HCT116 (cell line): ENCODE measurements at regions not wholly inside any gene's neighbourhood (a gene's known extent, or its start where the extent isn't known, plus 50 kb on each side); places are given as distances from the start of the nearest gene placed in this dataset.

Experiments
- ATAC-seq: fragments of 200-7000 bp; cut with Tn5 transposase; 2 replicates; pipeline ENCODE4 v1.9.1; 2020; ENCODE audit warnings: mild to moderate bottlenecking, moderate library complexity
- BruUV-seq: library from RNA; stranded (reverse); fragments of 400-500 nt; replicated peaks from 2 replicates; lab custom pipeline; 2021; lab: Mats Ljungman, UMichigan
- CTCF ChIA-PET: fragments of 300-600 bp; sonication (Branson Sonifier 250); formaldehyde crosslinking; loops from one replicate; lab custom pipeline; 2021; ENCODE audit warnings: antibody characterized with exemption; lab: Charles Lee
- POLR2A ChIA-PET: fragments of 300-600, 350-600 bp; sonication (Branson Sonifier 250); formaldehyde crosslinking; loops from one replicate; lab custom pipeline; 2021; ENCODE audit warnings: antibody characterized with exemption; lab: Charles Lee
- RAD21 ChIA-PET, 2 experiments: fragments of 300-600 bp; sonication (Branson Sonifier 250); formaldehyde crosslinking; loops; one replicate each; lab custom pipeline; 2023; ENCODE audit warnings: low total read pairs in 2 of 2; ENCODE audit not compliant: uncharacterized antibody in 2 of 2, unreplicated experiment in 2 of 2, low non-redundant PET in 1 of 2; lab: Charles Lee
- DNase-seq: peaks from one replicate; pipeline ENCODE4 v3.0.0-alpha.2; 2010; ENCODE audit warnings: low read depth, low spot score
- H2AFZ ChIP-seq: fragments of 200-600 bp; shearing (Covaris generic), sonication (generic); 2 replicates; pipeline ENCODE4 v1.6.1; 2017; ENCODE audit warnings: low read depth, mixed run types, mixed read lengths, antibody characterized with exemption, low read length; ENCODE audit not compliant: poor library complexity, severe bottlenecking
- H3K27ac ChIP-seq: 2 replicates; pipeline ENCODE4 v1.5.1; 2012; ENCODE audit warnings: low read depth, low read length
- H3K27me3 ChIP-seq: fragments of 200-600 bp; sonication (generic); 2 replicates; pipeline ENCODE4 v1.6.1; 2016; ENCODE audit warnings: mixed run types, low read length, mixed read lengths; ENCODE audit not compliant: insufficient read depth
- H3K36me3 ChIP-seq, 2 experiments: fragments of 200-500 bp in 1 of 2; fragments of 200-600 bp in 1 of 2; sonication (Bioruptor generic) in 1 of 2; sonication (generic) in 1 of 2; 2 replicates each; pipeline versions ENCODE4 v1.5.1 to v1.6.1; 2014 to 2016; ENCODE audit warnings: low read length in 2 of 2, inconsistent platforms in 1 of 2, mixed read lengths in 1 of 2, mixed run types in 1 of 2; ENCODE audit not compliant: insufficient read depth in 2 of 2, control insufficient read depth in 1 of 2
- H3K4me1 ChIP-seq, 2 experiments: fragments of 200-600 bp in 1 of 2; sonication (generic) in 1 of 2; 2 replicates each; pipeline versions ENCODE4 v1.5.1 to v1.6.1; 2012 to 2017; ENCODE audit warnings: low read length in 2 of 2, inconsistent platforms in 1 of 2, mild to moderate bottlenecking in 1 of 2, mixed read lengths in 1 of 2, mixed run types in 1 of 2, moderate library complexity in 1 of 2; ENCODE audit not compliant: insufficient read depth in 2 of 2, control insufficient read depth in 1 of 2
- H3K4me2 ChIP-seq: fragments of 200-600 bp; sonication (generic); 2 replicates; pipeline ENCODE4 v1.6.1; 2017; ENCODE audit warnings: mixed run types, low read length, mixed read lengths
- H3K4me3 ChIP-seq, 2 experiments: fragments of 200-600 bp in 1 of 2; sonication (generic) in 1 of 2; replicated peaks in 1 of 2; 2 replicates each; pipeline ENCODE4 v1.5.1; 2011 to 2016; ENCODE audit warnings: low read length in 2 of 2, control low read depth in 1 of 2, low read depth in 1 of 2, mild to moderate bottlenecking in 1 of 2, mixed read lengths in 1 of 2, mixed run types in 1 of 2
- H3K79me2 ChIP-seq: fragments of 200-600 bp; sonication (generic); 2 replicates; pipeline ENCODE4 v1.6.1; 2017; ENCODE audit warnings: mild to moderate bottlenecking, mixed run types, low read length, moderate library complexity, mixed read lengths; ENCODE audit not compliant: insufficient read depth
- H3K9ac ChIP-seq: fragments of 200-600 bp; sonication (generic); 2 replicates; pipeline ENCODE4 v1.6.1; 2016; ENCODE audit warnings: low read length, mixed read lengths
- H3K9me2 ChIP-seq: fragments of 200-600 bp; sonication (generic), shearing (Covaris generic); 2 replicates; pipeline ENCODE4 v1.6.1; 2017; ENCODE audit warnings: mixed run types, mild to moderate bottlenecking, moderate library complexity; ENCODE audit not compliant: insufficient read depth
- H3K9me3 ChIP-seq, 2 experiments: fragments of 200-500 bp in 1 of 2; fragments of 200-600 bp in 1 of 2; sonication (Bioruptor generic) in 1 of 2; sonication (generic) in 1 of 2; 2 replicates each; pipeline ENCODE4 v1.6.1; 2014 to 2017; ENCODE audit warnings: low read length in 2 of 2, mixed read lengths in 2 of 2, inconsistent platforms in 1 of 2, low read depth in 1 of 2, mild to moderate bottlenecking in 1 of 2, mixed run types in 1 of 2, moderate library complexity in 1 of 2; ENCODE audit not compliant: control insufficient read depth in 1 of 2, insufficient read depth in 1 of 2
- H4K20me1 ChIP-seq: fragments of 200-600 bp; sonication (generic), shearing (Covaris generic); 2 replicates; pipeline ENCODE4 v1.6.1; 2017; ENCODE audit warnings: mixed run types, mild to moderate bottlenecking, moderate library complexity; ENCODE audit not compliant: insufficient read depth
- ATF3 ChIP-seq: IDR thresholded peaks from 2 replicates; pipeline ENCODE4 v1.6.1; 2012
- EZH2 ChIP-seq: fragments of 200-600 bp; sonication (generic); IDR thresholded peaks from 2 replicates; pipeline ENCODE4 v1.6.1; 2017; ENCODE audit warnings: antibody characterized with exemption, mixed run types
- FOSL1 ChIP-seq: IDR thresholded peaks from 2 replicates; pipeline ENCODE4 v1.6.1; 2012; ENCODE audit warnings: low read depth
- REST ChIP-seq: IDR thresholded peaks from 2 replicates; pipeline ENCODE4 v1.6.1; 2012; ENCODE audit warnings: low read depth
- SRF ChIP-seq: IDR thresholded peaks from 2 replicates; pipeline ENCODE4 v1.6.1; 2012; ENCODE audit warnings: low read depth
- TCF7L2 ChIP-seq: IDR thresholded peaks from 2 replicates; pipeline ENCODE4 v1.7.0; 2011; ENCODE audit warnings: borderline replicate concordance, inconsistent platforms; ENCODE audit not compliant: insufficient read depth, insufficient read length; ENCODE audit errors: extremely low read depth
- YY1 ChIP-seq: IDR thresholded peaks from 2 replicates; pipeline ENCODE4 v1.6.1; 2011; ENCODE audit warnings: low read length, low read depth, moderate library complexity, mild to moderate bottlenecking; ENCODE audit not compliant: insufficient replicate concordance; ENCODE audit errors: extremely low read depth
- ZBTB33 ChIP-seq: IDR thresholded peaks from 2 replicates; pipeline ENCODE4 v1.6.1; 2011; ENCODE audit warnings: mild to moderate bottlenecking, low read length, moderate library complexity; ENCODE audit not compliant: insufficient replicate concordance; ENCODE audit errors: extremely low read depth
- ZFX ChIP-seq: fragments of 450-650 bp; IDR thresholded peaks from 2 replicates; pipeline ENCODE4 v1.6.1; 2017
- intact Hi-C: fragments of 100-400 bp; cut with micrococcal nuclease; formaldehyde crosslinking; loops from 2 replicates; pipeline ENCODE4 v1.10.0; 2022

GRCh38 chr14:85948153-85948552 lies 418.2 kb downstream of the FLRT2 start:
- Histone ChIP-seq H3K79me2 (no peaks in the 10 kb centered on the region), H4K20me1 (no peaks in the 10 kb centered on the region), H3K4me2 (no peak overlapping the region), H2AFZ (no peak overlapping the region), H3K9me3 (peaks cover 10 to 39% of the 10 kb centered on the region in 2 experiments; a peak in 2 of 4 replicates), H3K27me3 (no peaks in the 10 kb centered on the region), H3K4me1 (no peaks in the 10 kb centered on the region), H3K36me3 (no peaks in the 10 kb centered on the region), H3K9me2 (no peaks in the 10 kb centered on the region), H3K27ac (no peak overlapping the region), H3K4me3 (no peak overlapping the region), H3K9ac (no peak overlapping the region)
- ATAC-seq (no peak), DNase-seq (no peak)
- no TSS peak for BruUV-seq
- ChIA-PET CTCF (no interaction called here), RAD21 (no interaction called here), POLR2A (no interaction called here)
- TF ChIP-seq ZBTB33, result no peak
- TF ChIP-seq ZFX, result no peak
- no peak for TF ChIP-seq FOSL1
- no peak for TF ChIP-seq ATF3
- no peak for TF ChIP-seq SRF
- TF ChIP-seq TCF7L2, result no peak
- intact Hi-C loops, result no loop called here

GRCh38 chr14:85947461-85948139 lies 417.7 kb downstream of the FLRT2 start:
- no TSS peak for BruUV-seq
- Histone ChIP-seq H3K9me2 (no peaks in the 10 kb centered on the region), H3K9me3 (peaks cover 9 to 40% of the 10 kb centered on the region in 2 experiments; a peak in 2 of 4 replicates), H3K36me3 (no peaks in the 10 kb centered on the region), H3K27ac (no peak overlapping the region), H3K9ac (no peak overlapping the region), H3K79me2 (no peaks in the 10 kb centered on the region), H3K4me3 (no peak overlapping the region), H2AFZ (no peak overlapping the region), H3K27me3 (no peaks in the 10 kb centered on the region), H3K4me2 (no peak overlapping the region), H4K20me1 (no peaks in the 10 kb centered on the region), H3K4me1 (no peaks in the 10 kb centered on the region)
- intact Hi-C loops, result no loop called here
- ChIA-PET RAD21 (no interaction called here), CTCF (no interaction called here)
- TF ChIP-seq REST (no peak), ZFX (no peak), FOSL1 (no peak), YY1 (no peak), EZH2 (no peak)
- TF ChIP-seq, all 23 proteins: peak for 0
- POLR2A ChIA-PET, result no interaction called here
- no peak for ATAC-seq
- DNase-seq, result no peak
